ENCODE measurements at regions not wholly inside any gene's neighbourhood (a gene's known extent, or its start where the extent isn't known, plus 50 kb on each side); places are given as distances from the start of the nearest gene placed in this dataset.

GRCh38 chr7:35351466-35351865 is 97.6 kb upstream of the TBX20 start:
- no peak for DNase-seq (ENCODE audit: low read depth in 1 of 2, low spot score in 1 of 2)

DNA sequence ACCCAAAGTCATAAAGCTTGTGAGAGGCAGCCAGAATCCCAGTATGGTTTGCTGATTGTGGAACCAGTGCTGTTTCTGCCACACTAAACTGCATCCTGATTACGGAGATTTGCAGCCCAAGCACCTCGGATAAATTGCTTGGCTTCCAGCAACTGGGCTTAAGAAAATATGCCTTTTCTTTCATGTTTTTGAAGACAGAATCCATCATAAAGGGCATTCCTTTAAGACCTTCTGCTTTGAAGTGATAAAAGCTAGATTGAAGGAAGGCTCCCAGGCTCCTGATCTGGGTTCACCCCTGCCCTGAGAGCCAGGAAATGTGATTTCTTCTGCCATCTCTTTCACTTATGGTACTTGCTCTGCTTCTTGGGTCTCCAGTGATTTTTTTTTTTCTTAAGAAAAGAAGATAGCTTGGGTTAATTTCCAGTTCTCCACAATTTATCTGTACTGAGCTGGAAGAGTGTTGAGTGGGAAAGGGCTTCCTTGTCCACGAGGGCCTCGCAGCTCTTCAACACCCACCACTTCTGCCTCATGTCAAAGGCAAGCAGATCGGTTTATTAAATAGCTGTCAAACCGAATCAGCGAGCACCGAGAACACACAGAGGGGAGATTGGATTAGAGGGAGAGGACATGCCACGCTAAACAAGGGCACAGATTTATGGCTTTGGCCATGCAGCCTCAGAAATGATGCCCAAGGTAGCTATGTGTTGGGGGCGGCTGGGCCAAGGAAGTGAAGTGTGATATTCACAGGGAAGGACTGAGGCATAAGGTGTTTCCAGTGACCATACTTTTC is 94.9 kb upstream of the TBX20 start:
- no peak for DNase-seq (ENCODE audit: low read depth in 1 of 2, low spot score in 1 of 2)

DNA sequence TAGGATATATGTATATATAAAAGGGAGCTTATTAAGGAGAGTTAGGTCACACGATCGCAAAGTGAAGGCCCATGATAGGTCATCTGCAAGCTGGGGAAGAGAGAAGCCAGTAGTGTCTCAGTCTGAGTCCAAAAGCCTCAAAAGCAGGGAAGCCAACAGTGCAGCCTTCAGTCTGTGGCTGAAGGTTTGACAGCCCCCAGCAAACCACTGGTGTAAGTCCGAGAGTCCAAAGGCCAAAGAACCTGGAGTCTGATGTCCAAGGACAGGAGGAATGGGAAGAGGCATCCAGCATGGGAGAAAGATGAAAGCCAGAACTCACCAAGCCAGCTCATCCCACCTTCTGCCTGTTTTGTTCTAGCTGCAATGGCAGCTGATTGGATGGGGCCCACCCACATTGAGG is 88.9 kb upstream of the TBX20 start:
- DNase-seq (ENCODE audit: low read depth in 1 of 2, low spot score in 1 of 2): no peak

DNA sequence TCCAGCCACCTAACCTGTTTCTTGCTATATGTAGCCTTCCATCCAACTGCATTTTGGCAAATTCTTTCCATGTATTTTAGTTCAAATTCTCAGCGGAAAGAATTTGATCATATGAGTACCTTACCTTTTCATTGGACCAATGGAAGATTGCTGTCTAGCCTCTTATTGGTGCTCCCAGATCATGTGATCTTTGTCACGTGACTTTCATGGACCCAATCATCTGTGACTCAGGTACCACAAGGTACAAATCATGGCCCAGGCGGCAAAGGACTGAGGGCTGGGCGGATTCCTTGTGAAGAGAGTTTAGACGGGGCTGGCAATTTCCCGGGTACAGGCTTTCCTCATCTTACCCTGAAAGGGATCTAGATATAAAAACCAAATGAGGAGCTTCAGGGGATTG is 85.9 kb upstream of the TBX20 start:
- DNase-seq (ENCODE audit: low read depth in 1 of 2, low spot score in 1 of 2): no peak

DNA sequence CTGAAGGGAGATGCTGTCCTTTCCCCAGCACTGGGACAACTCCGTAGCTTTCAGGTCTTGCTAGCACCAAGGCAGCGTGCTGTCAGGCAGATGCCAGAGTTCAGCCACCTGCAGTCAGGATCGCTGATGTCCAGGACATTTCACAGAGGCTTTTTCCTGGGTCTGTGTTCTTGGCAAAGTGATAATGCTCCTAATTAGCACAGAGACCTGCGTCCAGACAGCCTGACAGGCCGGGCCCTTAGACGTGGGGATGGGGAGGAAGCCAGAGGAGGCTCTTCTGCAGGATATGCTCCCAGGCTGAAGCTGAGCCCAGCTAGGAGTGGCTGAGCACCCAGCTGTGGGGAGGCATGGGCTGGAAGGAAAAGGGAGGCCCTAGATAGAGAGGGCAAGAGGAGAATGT is 82.5 kb upstream of the TBX20 start:
- no peak for DNase-seq (ENCODE audit: low read depth in 1 of 2, low spot score in 1 of 2)

DNA sequence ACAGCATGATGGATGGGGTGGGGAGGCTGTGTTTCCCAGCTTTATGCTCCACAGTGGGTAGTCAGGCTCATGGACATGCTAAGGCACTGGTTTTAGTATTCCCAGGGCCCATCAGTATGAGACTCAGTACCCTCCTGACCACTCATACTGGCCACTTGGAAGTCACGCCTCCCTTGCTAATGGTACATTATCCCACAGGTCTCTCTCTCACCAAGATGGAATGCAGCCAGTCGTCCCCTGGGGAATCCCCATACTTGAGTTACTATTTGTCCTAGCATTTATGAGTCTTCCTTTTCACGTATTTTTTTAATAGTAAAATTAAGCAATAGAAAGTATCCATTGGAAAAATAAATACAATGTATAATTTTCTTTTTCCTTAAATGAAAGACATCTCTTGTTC is 80.6 kb upstream of the TBX20 start:
- DNase-seq (ENCODE audit: low read depth in 1 of 2, low spot score in 1 of 2): no peak

- DNase-seq (ENCODE audit: low read depth in 1 of 2, low spot score in 1 of 2): no peak
These were observed 79.4 kb upstream of the TBX20 start for GRCh38 chr7:35333265-35333664.

DNA sequence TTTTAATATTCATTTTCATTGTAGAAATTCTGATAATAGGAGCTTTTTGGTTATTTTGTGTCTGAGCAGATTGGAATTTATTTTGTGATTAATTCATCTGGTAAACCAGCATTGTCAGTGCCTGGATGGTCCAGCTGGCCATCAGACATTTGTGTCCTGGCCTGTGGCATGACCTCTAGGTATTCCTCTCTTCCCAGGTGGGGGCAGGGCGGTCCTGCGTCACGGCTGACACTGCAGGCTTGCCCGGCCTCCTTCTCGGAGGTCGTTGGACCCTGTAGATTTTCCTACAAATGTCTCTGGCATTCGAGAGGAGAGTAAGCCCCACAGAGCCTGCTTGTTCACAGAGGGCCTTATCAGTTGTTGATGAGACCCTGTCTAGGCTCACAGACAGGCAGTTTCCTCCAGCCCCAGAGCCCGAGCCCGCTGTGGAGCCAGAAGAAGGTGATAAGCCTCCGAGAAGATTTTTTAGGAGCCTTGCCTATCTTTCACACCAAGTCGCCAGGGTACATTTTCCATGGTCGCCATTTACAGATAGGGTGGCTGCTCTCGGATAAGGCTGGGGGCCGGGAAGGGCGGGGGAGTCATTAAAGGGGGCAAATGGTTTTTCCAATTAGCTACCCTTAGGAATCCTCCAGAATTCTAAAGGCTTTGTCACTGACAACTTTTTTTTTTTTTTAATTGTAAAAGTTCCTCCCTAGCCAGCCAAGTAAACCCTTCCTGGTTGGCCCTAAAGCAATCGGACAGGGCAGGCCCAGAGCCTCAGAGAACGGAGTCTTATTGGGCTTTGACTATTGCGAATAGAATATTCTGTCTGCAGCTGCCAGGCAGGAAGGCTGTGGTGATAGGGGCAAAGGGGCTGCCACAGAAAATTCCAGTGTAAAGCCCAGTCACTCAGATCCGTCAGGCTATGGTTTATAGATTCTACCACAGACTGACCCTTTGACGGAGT is 78.1 kb upstream of the TBX20 start:
- DNase-seq (ENCODE audit: low read depth in 1 of 2, low spot score in 1 of 2): no peak

DNA sequence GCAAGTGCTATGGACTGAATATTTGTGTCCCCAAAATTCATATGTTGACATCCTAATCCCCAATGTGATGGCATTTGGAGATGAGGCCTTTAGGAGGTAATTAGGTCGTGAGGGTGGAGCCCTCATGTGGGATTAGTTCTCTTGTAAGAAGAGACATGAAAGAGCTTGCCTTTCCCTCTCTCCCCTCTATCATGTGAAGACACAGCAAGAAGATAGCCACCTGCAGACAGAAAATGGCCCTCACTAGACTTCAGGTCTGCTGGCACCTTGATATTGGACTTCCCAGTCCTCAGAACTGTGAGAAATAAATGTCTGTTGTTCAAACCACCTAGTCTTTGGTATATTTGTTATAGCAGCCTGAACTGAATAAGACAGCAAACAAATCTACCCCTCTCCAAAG is 75.1 kb upstream of the TBX20 start:
- DNase-seq (ENCODE audit: low read depth in 1 of 2, low spot score in 1 of 2): no peak

GRCh38 chr7:35319606-35320005 is 65.7 kb upstream of the TBX20 start:
- DNase-seq (ENCODE audit: low read depth in 1 of 2, low spot score in 1 of 2): no peak

- no peak for DNase-seq (ENCODE audit: low read depth in 1 of 2, low spot score in 1 of 2)
These were observed 62.6 kb upstream of the TBX20 start for GRCh38 chr7:35316549-35316948.

- no peak for DNase-seq (ENCODE audit: low read depth in 1 of 2, low spot score in 1 of 2)
These were observed 61.6 kb upstream of the TBX20 start for GRCh38 chr7:35315517-35315916.

- no peak for DNase-seq (ENCODE audit: low read depth in 1 of 2, low spot score in 1 of 2)
These were observed 60.5 kb upstream of the TBX20 start for GRCh38 chr7:35314354-35314753.

DNA sequence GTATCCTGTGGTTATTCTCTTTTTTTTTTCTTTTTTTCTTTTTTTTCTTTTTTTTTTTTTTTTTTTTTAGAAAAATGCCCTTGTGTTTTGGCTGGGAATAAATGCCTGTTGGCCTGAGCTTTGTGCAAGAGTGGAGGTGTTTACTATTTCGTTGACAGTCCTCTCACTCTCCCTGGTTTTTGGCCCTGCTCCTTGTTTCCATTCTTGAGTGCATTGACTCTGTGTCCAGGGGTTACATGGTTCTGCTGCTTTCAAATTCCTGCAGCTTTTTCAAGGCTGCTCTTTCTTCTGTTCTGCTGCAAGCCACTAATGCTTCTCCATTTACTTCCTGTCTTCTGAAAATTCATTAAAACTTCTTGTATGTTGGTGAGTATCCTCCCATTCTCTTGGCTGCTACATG is 59.7 kb upstream of the TBX20 start:
- DNase-seq (ENCODE audit: low read depth in 1 of 2, low spot score in 1 of 2): no peak
